HUDEP-2 (cell line): ENCODE measurements at regions not wholly inside any gene's neighbourhood (a gene's known extent, or its start where the extent isn't known, plus 50 kb on each side); places are given as distances from the start of the nearest gene placed in this dataset.

Source experiments
- DNase-seq, 76 experiments: peaks; one replicate each; lab custom pipeline; 2025; ENCODE audit not compliant: unreplicated experiment in 76 of 76; lab: John Stamatoyannopoulos, UW

DNA sequence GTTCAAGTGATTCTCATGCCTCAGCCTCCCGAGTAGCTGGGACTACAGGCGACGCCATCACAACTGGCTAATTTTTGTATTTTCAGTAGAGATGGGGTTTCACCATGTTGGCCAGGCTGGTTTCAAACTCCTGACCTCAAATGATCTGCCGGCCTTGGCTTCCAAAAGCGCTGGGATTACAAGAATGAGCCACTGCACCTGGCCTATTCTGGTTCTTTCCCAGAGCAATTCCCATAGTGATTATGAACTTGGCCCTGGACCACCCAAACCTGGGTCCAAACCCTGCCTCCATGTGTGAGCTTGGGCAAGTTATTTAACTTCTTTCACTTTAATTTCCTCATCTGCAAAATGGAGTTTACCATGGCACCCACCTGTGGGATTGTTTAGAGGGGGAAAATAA is 61.5 kb upstream of the HEPHL1 start:
- no peak for DNase-seq

DNA sequence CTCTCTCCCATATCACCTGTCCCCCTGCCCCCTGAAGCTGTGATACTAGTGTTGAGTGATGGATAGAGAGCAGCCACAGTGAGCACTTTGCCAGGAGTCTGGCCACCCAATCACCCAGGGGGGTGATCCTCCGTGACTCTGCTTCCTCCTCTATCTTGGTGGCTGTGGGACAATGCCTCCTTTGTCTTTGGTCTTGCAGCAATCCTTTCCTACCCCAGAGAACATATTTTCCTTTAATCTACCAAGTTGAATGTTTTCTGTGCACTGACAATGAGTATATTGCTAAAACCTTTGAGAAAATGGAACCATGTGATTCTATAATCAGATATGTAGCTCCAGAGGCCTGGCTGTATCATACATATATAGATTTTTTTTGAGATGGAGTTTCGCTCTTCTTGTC is 58.1 kb upstream of the HEPHL1 start:
- no peak for DNase-seq

- no peak for DNase-seq
Observed at GRCh38 chr11:93967258-93967657, 53.9 kb upstream of the HEPHL1 start.

DNA sequence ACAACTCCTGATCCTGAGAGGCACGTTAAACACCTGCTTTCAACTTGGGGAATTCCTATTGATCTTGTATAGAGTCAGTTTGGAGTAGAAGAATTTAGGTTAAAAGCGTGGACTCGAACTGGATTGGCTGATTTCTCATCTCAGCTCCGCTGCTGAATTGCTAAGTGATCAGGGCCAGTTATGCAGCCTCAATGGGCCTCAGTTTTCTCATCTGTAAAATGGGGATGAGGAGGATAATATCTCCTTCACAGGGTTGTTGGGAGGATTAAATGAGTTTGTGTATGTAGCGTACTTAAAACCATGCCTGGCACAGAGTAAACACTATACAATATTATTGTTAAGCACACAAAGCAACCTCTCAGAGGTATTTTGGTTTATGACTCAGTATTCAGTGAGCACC is 53.2 kb upstream of the HEPHL1 start:
- DNase-seq, result no peak

GRCh38 chr11:93969925-93970922 is 50.9 kb upstream of the HEPHL1 start:
- DNase-seq, result no peak
